GM19043 (cell line): ENCODE measurements at regions not wholly inside any gene's neighbourhood (a gene's known extent, or its start where the extent isn't known, plus 50 kb on each side); places are given as distances from the start of the nearest gene placed in this dataset.

Experiments
- ATAC-seq: cut with Tn5 transposase; IDR thresholded peaks from one replicate; pipeline ENCODE4 v1.9.1; 2021; ENCODE audit warnings: low read depth; ENCODE audit not compliant: unreplicated experiment

DNA sequence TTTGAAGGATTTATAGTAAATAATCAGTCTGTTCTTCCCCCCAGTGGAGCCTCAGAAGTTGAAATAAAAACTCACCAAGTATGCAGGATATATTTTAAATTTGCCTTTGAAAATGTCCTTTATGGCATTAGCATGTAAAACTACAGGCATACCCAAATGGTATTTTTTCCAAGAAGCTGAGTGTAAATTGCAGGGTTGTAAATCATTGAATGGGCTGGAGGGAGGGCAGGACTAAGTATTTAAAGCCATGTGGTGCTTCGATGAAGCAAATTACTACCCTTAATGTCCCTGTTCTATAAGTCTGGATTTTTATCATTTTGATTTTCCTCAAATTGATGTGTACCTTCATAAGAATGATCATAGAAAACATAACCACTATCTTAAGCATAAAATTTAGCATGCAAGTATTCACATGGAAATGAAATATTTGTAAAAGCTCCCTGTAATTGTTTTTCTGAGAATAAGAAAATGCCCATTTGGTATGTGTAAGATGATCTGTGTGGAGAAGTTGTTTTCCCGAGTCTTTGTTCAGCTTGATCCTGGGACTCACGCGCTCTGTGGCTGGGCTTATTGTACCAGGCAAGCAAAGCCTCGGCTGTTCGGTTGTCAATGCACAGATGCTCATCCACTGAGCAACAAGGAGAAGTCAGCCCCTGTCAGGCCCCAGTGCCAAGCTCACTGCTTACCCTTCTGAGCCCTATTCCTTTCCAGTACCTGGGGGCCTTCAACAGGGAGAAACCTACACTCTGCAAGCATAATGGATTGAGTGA, 66.7 kb downstream of the CD164 start:
- ATAC-seq: no peak

DNA sequence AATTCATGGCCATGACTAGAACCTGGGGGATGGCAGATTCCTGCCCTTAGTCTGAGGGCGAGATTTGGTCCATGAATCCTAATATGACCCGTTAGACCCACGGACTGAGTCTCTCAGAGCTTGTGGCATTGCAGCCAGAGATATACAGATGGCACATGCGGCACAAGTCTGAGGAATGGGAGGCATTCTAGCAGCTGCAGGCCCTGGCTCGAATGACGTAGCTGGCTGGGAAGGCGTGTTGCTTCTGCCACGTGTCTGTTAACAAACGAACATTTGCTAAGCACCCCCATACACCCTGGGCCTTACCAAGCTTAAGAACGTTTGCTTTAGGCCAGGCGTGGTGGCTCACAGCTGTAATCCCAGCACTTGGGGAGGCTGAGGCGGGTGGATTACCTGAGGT, 68.0 kb downstream of the CD164 start:
- no peak for ATAC-seq

DNA sequence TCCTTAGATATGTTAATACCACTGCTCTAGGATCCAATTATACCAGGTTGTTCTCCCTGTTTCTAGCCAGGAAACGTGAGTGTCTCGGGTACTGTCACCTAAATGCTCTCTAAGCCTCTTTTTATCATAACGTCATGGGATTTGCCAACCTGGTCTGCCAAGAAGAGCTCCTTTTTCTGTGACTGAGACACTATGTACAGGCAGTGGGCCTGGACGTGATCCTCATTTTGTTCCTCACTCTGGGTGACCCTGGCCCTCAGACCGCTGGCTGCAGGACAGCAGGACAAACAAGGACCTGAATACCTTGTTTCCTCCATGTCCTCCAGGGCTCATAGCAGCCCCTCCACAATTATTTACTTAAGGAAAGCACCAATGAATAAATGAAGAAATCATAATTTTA, 69.1 kb downstream of the CD164 start:
- ATAC-seq: no peak

DNA sequence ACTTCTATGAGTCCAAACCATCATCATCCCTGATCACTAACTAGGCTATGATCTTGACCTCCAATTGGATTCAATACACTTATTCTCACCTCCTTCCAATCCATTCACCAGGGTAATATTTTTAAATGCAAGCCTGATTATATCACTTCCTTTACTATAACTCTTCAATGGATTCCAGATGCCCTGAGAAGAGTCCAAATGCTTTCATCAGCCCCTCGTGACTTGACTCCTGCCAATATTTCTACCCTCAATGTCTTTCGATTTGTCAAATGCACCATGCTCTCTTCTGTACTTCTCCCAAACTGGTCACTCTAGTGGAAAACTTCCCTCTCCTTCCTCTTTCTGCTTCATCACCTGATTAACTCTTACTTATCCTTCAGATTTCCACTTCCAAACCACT, 70.8 kb downstream of the CD164 start:
- no peak for ATAC-seq

DNA sequence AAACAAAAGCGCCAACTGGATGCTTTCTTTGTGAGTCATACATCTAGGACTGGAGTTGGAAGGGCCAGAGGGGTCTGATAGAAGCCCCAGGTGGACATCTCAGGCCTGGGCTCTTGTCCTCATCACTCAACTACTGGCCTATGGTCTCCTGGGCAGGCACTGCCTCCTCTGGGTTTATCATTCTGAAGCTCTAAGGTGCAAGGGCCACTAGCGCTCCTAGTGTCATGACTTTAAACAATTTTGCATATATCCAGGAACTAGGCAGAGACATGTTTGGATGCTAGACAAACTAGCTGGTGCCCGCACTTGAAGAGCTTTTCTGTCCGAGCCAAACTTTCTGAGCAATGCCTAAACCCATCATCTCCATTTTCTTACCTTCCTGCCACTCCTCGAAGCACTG, 72.3 kb downstream of the CD164 start:
- no peak for ATAC-seq

DNA sequence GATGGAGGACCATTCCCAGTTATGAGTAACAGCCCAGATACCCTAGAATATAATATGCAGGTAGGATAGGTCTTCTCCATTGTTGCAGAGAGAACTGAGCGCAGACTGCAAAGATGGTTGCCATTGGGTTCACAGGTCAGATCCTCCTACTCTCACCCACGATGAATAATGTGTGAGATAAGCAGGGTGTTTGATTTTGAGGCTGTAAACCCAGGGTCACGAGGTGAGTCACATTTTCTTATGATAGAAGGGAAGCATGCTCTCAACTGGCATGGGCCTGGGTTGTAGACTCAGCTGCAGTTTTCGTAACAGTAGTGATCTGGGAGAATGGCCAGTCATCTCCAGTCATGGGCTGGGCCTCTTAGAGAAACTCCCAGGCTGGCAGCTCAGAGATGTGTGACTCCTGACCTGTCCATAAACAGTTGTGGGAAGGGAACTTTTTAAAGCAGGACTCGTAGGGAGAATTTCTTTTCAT, 74.2 kb downstream of the CD164 start:
- no peak for ATAC-seq

DNA sequence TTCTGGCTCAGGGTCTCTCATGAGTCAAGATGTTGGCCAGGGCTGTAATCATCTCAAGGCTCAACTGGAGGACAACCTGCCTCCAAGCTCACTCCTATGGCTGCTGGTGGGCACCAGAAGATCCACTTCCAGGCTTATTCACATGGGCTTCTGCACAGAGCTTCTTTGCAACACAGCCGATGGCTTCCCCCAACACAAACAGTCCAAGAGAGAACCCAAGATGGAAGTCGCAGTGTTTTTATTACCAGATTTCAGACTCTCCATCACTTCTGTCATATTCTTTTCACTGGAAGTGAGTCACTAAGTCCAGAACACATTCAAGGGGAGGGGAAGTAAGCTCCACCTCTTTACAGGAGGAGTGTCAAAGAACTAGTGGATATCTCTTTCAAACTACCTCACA, 75.5 kb downstream of the CD164 start:
- ATAC-seq: no peak

DNA sequence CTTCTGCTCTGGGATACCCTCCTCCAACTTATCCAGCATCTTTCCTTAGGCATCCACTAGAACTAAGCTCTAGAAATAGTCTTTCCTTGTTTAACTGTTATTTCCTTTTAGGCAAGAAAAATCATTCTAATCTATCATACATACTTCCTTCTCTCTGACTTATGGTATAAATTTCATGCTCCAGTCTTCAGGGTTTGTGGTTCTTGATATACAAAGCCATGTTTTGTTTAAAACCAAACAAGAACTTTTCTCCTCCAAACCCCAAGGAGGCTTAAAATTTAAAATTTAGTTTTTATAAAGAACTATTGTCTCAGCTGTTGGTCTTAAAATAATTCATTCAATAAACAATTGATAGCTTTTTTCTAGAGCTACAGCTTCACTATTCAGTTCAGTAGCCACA, 77.2 kb downstream of the CD164 start:
- ATAC-seq: no peak

DNA sequence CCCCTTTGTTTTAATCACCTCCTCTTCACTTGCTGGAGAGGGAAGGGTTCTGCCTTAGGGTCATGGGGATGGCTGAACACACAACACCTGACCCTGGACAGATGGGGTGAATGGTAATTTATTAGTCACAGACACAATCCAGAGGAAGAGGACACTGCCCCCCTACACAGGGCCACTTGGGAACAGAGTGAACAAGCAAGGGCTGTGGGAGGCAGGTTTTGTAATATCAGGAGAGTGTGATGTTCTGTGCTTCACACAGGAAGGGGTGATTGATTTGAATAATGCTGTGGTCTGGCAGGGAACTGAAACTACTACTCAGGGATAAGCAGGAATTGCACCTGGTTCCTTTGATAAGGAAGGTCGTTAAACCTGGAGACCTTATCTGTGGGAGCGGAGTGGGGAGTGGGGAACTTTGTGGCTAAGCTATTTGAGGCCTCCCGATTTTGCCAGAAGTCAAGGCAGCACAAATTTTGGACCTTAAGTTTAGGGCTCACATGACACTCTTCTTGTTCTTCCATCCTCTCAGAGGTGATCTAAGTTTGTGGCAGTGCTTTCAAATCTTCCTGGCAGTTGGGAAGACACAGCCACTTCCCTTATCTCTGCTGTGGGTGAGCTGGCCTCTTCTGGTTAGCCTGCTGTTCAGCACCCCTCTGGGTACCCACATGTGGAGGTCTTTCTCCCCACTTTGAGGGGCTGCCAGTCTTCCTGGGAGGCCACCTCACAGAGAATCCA, 77.8 kb downstream of the CD164 start:
- peak; percentile 62 for ATAC-seq

DNA sequence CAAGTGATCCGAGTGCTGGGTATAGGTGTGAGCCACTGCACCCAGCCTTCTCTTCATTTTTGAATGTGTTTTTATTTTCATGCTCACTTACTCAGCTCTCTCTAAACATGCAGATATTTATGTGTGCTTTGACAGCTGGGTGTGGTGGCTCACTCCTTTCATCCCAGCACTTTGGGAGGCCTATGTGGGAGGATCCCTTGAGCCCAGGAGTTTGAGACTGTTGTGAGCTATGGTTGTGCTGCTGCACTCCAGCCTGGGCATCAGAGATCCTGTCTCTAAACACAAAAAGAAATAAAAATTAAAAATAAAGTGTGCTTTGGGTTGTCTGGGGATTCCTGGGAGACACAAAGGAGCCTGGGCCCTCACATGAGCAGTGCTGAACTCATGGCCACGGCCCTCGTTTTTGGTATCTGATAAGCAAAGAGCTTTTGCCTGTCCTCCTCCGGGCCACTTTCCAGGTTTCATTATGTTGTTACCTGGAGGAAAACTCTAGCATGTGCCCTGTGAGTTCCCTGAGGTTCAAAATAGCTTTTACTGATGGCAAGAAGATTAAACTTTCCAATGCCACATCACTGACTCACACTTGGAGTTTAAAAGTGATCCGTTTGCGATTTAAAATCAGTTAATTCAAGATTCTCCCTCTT, 78.5 kb downstream of the CD164 start:
- ATAC-seq: no peak

DNA sequence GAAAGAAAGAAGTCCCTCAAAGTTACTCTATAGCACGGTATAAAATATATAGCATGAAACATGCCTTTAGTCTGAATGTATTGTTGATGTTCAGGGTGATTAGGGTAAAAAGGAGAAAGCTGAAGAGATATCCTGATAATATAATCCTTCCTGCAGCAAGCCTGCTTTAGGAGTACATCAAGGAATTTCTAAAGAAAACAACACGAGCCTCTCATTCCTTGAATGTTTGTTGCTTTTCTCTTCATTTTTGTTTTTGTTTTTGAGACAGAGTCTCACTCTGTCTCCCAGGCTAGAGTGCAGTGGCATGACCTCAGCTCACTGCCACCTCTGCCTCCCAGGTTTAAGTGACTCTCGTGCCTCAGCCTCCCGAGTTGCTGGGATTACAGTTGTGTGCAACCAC, 79.1 kb downstream of the CD164 start:
- ATAC-seq: no peak

DNA sequence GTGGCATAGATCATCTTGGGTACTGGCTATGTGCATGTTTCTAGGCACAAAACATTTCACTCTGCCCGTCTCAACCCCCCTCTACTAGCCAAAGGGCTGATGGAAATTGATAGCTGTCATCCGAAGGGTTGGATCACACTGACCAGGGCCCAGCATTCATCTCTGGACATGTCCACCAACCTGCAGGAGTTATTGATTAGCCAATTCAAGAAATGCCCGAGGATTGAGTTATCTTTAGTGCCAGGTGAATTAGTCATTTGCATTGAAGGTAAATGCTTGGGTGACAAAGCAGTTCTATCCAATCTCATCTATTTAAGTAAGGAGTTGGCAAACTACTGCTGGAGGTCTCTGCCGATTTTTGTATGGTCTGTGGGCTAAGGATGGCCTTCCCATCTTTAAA, 80.1 kb downstream of the CD164 start:
- no peak for ATAC-seq

DNA sequence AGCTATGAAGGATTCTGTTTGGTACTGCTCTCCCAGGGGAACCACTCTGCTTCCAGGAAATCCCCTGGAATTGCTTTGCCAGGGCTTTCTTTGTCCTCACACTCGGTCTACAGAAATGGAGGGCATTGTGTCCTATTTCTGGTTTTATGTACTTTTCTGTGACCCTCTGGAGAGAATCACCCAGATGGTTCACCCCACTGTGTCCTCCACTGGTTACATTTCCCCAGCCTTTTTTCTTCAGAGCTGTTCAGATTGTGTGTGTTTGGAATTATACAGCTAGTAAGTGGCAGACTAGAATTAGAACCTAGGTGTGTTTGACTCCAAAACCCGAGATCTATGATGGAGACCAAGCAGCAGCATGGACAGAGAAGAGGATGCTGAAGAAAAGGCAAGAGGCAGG, 80.8 kb downstream of the CD164 start:
- no peak for ATAC-seq

DNA sequence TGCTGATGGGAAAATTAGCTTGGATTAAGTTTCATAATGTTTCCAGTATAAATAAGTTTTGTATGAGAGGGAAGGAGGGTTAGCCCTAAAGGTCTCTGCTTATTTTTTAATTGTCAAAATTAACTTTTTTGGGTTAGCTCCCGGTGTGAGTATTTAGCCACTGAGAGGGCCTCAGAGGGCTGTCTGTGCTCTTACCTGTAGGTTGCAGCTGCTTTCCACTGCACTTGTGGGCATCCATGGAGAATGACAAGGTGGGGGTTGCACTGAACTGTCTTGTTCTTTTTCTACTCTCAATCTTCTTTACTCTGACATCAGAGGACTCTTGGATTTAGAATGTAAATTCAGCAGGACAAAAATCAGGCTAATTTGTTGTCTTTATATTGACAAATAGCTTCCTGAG, 81.4 kb downstream of the CD164 start:
- ATAC-seq: no peak

DNA sequence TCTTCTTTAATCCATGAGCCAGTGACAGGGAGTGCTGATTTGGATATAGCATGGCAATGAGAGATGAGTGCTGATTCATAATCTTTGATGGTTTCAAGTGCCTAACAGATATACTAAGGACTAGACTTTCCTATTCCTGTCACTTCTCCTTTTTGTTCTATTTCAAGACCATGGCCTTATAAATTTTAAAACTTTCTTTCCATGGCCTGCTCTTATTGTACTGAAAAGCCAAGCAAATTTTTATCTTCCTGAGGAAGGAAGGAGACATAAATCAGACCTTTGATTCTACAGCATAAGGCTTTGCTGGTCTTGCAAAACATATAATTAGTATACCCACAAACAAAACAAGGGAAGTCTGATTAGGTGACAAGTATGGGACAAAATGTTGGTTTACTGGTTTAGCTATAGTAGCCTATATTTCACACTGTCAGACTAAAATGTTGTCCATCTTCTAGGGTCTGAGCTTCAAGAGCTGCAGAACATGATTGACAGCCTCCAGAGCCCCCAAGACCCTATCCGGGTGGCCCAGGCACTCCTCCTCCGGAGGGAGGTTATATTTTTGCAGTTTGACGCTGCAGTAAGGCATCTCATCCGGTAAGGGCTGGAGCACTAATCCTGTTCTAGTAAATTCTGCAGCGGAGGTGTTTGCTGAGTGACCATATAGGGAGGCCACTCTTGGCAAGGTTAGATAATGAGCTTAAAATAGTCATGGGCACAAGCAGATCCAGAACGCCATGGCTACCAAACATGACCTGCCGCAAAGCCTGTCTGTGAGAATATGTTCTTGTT, 82.3 kb downstream of the CD164 start:
- no peak for ATAC-seq

DNA sequence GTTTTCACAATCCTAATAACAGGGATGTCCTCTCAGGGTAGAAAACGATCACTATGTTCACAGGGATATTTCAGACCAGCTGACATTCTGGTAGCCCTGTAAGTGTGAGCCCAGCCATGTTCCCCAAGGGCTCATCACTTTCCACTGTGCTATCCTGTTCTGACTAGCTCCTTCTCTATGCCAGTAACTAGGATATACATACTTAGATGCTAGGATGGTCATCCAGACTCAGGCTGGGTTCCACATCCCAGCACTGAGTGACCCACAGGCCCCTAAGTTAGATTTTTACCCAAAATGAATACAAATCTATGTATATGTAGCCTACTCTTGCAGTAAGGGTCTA, 83.0 kb downstream of the CD164 start:
- no peak for ATAC-seq

DNA sequence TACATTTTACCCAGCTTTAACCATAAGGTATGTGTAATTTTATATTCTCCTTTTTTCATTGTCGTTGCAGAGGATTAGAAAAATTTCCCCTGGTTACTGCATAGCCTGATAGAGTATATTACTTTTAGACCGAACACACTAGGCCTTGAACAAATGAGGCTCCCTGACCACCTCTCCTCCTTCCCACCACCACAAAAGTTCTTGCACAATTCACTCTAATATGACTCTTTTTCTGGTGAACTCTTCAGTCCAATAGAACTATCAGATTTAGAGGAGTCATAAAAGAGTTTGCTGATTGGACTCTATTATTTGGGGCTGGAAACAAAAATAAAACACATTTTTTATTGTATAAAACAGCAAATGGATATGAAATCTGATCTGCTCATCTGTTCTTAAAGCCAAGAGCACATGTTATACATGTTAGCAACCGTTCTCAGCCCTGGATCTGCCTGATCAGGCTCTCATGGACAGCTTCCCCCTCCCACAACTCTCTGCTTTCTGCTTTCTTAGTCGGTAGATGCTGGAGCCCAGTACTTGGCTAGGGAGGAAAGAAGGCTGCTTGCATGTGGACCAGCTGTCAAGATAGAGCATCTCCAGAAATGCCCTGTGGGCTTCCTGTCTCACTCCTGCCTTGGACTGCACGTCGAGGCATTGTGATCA, 83.5 kb downstream of the CD164 start:
- no peak for ATAC-seq

DNA sequence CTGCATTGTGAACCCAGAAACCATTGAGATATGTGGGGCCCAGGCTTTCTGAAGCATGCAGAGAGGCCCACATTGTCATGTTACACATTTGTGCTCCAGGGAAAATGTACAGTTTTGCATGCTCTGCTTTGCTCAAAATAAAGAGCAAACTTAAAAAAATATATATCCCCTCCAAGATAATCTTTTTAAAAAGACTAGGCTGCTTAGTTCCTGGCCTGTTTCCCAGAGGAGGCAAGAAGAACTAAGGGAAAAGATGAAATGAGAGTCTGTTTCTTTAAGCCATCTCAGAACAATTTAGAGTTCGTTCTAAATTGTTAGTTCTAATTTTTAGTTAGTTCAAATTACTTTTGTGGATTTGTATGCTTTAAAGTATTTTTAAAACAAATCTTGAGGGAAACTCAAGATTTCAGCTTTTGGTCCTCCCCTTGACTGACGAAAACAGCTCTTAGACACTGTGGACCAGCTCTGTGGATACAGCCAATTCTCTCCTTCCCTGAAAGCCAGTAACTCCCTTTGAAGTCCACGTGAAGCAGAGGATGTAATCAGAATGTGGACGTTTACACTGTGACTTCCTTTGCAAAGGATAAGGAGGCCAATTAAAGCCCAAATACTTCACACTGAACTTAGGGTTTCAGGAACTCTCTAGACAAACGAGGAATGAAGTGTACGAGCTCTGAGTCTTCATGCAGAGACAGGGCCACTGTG, 84.7 kb downstream of the CD164 start:
- no peak for ATAC-seq

DNA sequence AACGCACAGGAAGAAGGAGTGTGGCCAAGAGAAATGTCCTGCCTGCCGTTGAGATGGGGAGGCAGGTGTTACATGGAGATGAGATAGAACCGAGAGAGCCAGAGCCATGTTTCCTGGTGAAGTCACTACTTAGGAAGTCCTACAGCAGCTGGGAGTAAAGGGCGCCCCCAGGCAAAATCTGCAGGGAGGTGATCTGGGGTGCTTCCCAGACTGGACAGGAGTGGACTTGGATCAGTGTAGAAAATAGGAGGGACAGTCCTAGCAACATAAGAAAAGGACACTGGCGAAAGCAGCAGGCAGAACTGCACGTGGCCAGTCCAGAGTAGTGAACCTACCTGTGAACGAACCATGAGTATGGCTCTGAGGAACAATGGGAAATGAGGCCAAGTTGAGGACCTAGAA, 85.3 kb downstream of the CD164 start:
- no peak for ATAC-seq

DNA sequence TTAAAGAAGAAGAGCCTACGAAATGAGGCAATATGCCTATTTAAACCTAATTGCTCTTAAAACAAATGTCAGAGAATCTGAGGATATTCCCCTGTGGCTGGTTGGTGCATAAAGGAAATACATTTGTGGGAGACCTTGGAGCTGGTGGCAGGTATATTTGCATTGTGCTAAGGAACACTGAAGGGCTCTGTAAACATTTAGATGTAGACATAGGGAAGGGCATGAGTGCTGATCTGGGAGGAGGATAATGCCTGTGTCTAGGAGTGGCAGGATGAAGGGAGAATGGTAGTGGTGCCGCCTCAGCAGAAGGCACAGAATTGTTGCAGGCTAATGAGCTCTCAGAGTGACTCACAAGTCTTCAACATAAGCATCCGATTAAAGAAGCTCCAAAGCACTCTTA, 85.8 kb downstream of the CD164 start:
- no peak for ATAC-seq
